GM21360 (cell line): ENCODE measurements at regions not wholly inside any gene's neighbourhood (a gene's known extent, or its start where the extent isn't known, plus 50 kb on each side); places are given as distances from the start of the nearest gene placed in this dataset.

Experiments
- ATAC-seq: cut with Tn5 transposase; IDR thresholded peaks from one replicate; pipeline ENCODE4 v1.9.1; 2021; ENCODE audit warnings: mild to moderate bottlenecking, moderate library complexity; ENCODE audit not compliant: unreplicated experiment

GRCh38 chr12:24232531-24232930 is 283.1 kb upstream of the SOX5 start:
- no peak for ATAC-seq

GRCh38 chr12:24231298-24231697 is 281.8 kb upstream of the SOX5 start:
- ATAC-seq, result no peak

- no peak for ATAC-seq
Observed at GRCh38 chr12:24230061-24230701, 280.7 kb upstream of the SOX5 start.

- ATAC-seq, result no peak
Observed at GRCh38 chr12:24229031-24229700, 279.7 kb upstream of the SOX5 start.

- ATAC-seq, result no peak
Observed at GRCh38 chr12:24228371-24228770, 278.9 kb upstream of the SOX5 start.

GRCh38 chr12:24227551-24227950 is 278.1 kb upstream of the SOX5 start:
- ATAC-seq, result no peak

GRCh38 chr12:24226745-24227350 is 277.4 kb upstream of the SOX5 start:
- ATAC-seq, result no peak

- ATAC-seq, result no peak
Observed at GRCh38 chr12:24224401-24224800, 274.9 kb upstream of the SOX5 start.

- ATAC-seq, result no peak
Observed at GRCh38 chr12:24223926-24224325, 274.5 kb upstream of the SOX5 start.

- no peak for ATAC-seq
Observed at GRCh38 chr12:24222968-24223367, 273.5 kb upstream of the SOX5 start.

- no peak for ATAC-seq
Observed at GRCh38 chr12:24212496-24212895, 263.0 kb upstream of the SOX5 start.

- ATAC-seq, result no peak
Observed at GRCh38 chr12:24206621-24207020, 257.2 kb upstream of the SOX5 start.

- ATAC-seq, result no peak
Observed at GRCh38 chr12:24201258-24201970, 251.9 kb upstream of the SOX5 start.

GRCh38 chr12:24200010-24200409 is 250.5 kb upstream of the SOX5 start:
- no peak for ATAC-seq

GRCh38 chr12:24198936-24199671 is 249.6 kb upstream of the SOX5 start:
- ATAC-seq, result no peak

- no peak for ATAC-seq
Observed at GRCh38 chr12:24198070-24198469, 248.6 kb upstream of the SOX5 start.

- ATAC-seq, result no peak
Observed at GRCh38 chr12:24197532-24197931, 248.1 kb upstream of the SOX5 start.

GRCh38 chr12:24195063-24195462 is 245.6 kb upstream of the SOX5 start:
- ATAC-seq, result no peak

GRCh38 chr12:24191117-24191516 is 241.6 kb upstream of the SOX5 start:
- no peak for ATAC-seq

GRCh38 chr12:24185782-24186181 is 236.3 kb upstream of the SOX5 start:
- no peak for ATAC-seq

GRCh38 chr12:24177889-24178288 is 228.4 kb upstream of the SOX5 start:
- ATAC-seq, result peak; percentile 81
